ENCODE measurements at regions not wholly inside any gene's neighbourhood (a gene's known extent, or its start where the extent isn't known, plus 50 kb on each side); places are given as distances from the start of the nearest gene placed in this dataset.

DNA sequence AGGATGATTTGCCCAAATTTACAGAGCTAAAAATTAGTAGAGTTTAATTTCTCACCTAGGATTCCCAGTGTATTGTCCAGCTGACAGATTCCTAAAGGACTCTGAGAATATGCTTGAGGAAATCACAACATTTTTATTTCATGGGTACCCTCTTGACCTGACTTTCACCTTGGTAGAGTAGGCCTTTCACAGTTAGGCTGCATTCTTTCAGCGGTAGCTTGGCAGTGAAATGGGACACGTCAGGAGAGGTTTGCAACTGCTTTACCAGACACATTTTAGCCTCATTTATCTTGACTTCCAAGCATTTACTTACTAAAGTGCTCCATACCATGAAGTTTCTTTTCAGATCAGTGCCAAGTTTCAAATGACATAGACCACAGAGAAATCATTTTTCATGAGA is 937.9 kb upstream of the LRRTM1 start:
- CTCF ChIA-PET, result no interaction called here
- ATAC-seq, result no peak
- Mint-ChIP-seq H3K9me3 (ENCODE audit: low read depth) (peaks cover 15% of the 10 kb centered on the region), H3K27ac (no peak overlapping the region), H3K27me3 (no peaks in the 10 kb centered on the region), H3K4me1 (no peaks in the 10 kb centered on the region), H3K36me3 (no peaks in the 10 kb centered on the region), H3K4me3 (no peak overlapping the region)
- no peak for DNase-seq

DNA sequence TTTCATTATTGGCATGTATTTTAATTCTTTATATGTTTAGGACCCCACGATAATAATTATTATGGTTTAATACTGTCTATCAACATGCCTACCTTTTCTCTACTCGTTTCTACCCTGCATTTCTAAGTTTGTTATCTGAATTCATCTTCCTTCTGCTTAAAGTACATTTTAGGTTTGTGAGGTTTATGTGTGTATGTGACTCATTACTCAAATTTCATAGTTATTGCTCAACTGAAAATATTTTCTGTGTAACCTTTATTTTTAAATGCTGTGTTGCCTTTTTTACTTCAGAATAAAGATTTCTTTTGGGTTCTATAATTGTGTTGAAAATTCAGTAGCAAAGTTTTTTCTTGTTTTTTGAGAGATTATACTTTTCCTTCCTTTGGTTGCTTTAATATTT is 933.9 kb upstream of the LRRTM1 start:
- no peaks in the 10 kb centered on the region for H3K36me3 Mint-ChIP-seq
- no peak overlapping the region for H3K27ac Mint-ChIP-seq
- H3K4me1 Mint-ChIP-seq, result no peaks in the 10 kb centered on the region
- peaks cover 8% of the 10 kb centered on the region for H3K9me3 Mint-ChIP-seq (ENCODE audit: low read depth)
- H3K27me3 Mint-ChIP-seq, result no peaks in the 10 kb centered on the region
- CTCF ChIA-PET, result no interaction called here
- DNase-seq (no peak), ATAC-seq (no peak)
- no peak overlapping the region for H3K4me3 Mint-ChIP-seq

DNA sequence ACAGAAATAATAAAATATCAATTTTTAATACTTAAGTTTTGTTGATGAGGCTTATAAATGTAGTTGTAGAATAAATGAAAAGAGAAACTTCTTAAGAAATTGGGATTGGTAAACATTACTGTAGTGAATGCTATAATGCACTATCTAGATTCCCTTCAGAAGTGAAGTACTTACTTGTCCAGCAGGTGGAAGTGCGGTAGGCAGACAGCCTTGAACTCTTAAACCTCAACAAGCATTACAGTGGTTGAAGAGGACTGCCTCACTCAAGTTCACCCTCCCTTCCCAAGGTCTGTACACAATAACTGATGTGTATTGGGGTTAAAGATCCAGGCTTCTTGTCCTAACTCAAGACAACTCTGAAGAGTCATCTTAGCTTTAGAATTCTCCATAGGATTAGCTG is 931.0 kb upstream of the LRRTM1 start:
- no peak for DNase-seq
- Mint-ChIP-seq H3K4me3 (no peak overlapping the region), H3K9me3 (ENCODE audit: low read depth) (peaks cover 11% of the 10 kb centered on the region), H3K27me3 (no peaks in the 10 kb centered on the region), H3K27ac (no peak overlapping the region), H3K4me1 (no peaks in the 10 kb centered on the region), H3K36me3 (no peaks in the 10 kb centered on the region)
- no peak for ATAC-seq
- CTCF ChIA-PET, result no interaction called here

DNA sequence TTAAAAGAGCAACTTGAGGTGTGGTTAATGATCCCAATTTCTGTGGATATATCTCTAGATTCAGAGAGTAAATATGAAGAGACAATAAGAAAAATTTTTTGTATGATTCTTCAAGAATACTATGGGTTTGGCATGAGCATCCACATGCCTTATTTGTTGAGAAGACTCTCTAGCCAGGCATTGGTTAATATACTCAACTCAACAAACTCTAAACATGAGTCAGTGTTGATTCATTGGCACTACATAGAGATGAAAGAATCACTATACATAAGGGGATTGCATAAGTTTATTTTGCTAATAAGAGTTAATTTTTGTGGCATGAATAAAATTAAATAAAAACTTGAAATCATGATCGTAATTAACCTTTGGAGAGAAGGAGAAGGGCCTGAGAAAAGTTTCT is 930.2 kb upstream of the LRRTM1 start:
- Mint-ChIP-seq H3K9me3 (ENCODE audit: low read depth) (peaks cover 11% of the 10 kb centered on the region), H3K36me3 (no peaks in the 10 kb centered on the region), H3K4me3 (no peak overlapping the region), H3K27me3 (no peaks in the 10 kb centered on the region), H3K27ac (no peak overlapping the region), H3K4me1 (no peaks in the 10 kb centered on the region)
- DNase-seq, result no peak
- no peak for ATAC-seq
- CTCF ChIA-PET, result no interaction called here

DNA sequence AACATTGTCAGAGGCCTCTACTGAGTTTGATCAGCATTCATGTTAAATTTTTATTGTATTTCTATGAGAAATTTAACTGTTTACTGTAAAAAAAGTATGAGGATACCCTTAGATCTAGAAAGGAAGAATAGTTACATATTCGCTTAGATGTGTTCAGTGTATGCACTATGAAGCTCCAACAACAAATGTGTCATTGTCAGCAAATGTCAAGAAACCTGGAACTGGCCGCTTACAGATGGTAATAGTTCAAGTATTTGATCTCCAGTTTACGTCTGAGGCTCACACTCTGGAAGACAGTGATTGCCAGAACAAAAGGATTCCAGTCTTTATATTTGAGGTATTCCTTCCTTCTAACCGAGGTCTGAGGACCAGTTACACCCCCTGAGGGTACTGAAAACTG is 921.2 kb upstream of the LRRTM1 start:
- peaks cover 8% of the 10 kb centered on the region for H3K9me3 Mint-ChIP-seq (ENCODE audit: low read depth)
- no peaks in the 10 kb centered on the region for H3K36me3 Mint-ChIP-seq
- no peak overlapping the region for H3K4me3 Mint-ChIP-seq
- H3K27ac Mint-ChIP-seq, result no peak overlapping the region
- CTCF ChIA-PET, result no interaction called here
- no peaks in the 10 kb centered on the region for H3K4me1 Mint-ChIP-seq
- ATAC-seq (no peak), DNase-seq (no peak)
- H3K27me3 Mint-ChIP-seq, result no peaks in the 10 kb centered on the region

DNA sequence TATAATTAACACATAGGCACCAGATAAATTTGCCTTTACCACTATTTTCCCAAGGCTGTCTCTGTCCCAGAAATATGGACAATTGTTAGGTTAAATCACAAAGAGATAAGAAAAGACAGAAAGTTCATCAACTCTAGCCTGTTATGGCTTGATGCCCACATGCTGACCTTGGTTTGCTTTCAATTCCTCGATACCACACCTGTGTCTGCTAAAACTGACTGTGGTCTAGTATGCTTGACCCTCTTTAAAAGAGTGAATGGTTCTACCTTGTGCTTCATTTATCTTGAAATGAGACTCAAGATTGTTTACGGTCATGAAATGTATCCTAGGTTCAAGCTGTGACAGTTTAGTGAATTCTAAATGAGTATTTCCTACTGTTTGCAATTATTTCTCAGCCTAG is 909.0 kb upstream of the LRRTM1 start:
- H3K9me3 Mint-ChIP-seq (ENCODE audit: low read depth), result peaks cover 5% of the 10 kb centered on the region

DNA sequence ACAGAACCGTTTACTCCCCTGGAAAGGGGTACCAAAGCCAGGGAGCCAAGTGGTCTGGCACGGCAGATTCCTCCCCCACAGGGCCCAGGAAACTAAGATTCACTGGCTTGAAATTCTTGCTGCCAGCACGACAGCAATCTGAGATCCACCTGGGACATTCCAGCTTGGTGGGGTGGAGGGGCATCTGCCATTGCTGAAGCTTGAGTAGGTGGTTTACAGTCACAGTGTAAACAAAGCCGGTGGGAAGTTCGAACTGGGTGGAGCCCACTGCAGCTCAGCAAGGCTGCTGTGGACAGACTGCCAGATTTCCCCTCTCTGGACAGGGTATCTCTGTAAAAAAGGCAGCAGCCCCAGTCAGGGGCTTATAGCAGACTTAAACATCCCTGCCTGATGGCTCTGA is 901.7 kb upstream of the LRRTM1 start:
- H3K36me3 Mint-ChIP-seq, result no peaks in the 10 kb centered on the region
- ATAC-seq, result no peak
- no peak for DNase-seq
- peaks cover 17% of the 10 kb centered on the region for H3K9me3 Mint-ChIP-seq (ENCODE audit: low read depth)
- H3K4me3 Mint-ChIP-seq, result no peak overlapping the region
- no peaks in the 10 kb centered on the region for H3K27me3 Mint-ChIP-seq
- H3K27ac Mint-ChIP-seq, result no peak overlapping the region
- CTCF ChIA-PET, result no interaction called here
- no peaks in the 10 kb centered on the region for H3K4me1 Mint-ChIP-seq

More for the DNA sequence above, 909.0 kb upstream of the LRRTM1 start:
- no peak for DNase-seq
- H3K27me3 Mint-ChIP-seq, result no peaks in the 10 kb centered on the region
- H3K4me3 Mint-ChIP-seq, result no peak overlapping the region
- ATAC-seq, result no peak
- CTCF ChIA-PET, result no interaction called here
- no peak overlapping the region for H3K27ac Mint-ChIP-seq
- H3K4me1 Mint-ChIP-seq, result no peaks in the 10 kb centered on the region
- no peaks in the 10 kb centered on the region for H3K36me3 Mint-ChIP-seq

DNA sequence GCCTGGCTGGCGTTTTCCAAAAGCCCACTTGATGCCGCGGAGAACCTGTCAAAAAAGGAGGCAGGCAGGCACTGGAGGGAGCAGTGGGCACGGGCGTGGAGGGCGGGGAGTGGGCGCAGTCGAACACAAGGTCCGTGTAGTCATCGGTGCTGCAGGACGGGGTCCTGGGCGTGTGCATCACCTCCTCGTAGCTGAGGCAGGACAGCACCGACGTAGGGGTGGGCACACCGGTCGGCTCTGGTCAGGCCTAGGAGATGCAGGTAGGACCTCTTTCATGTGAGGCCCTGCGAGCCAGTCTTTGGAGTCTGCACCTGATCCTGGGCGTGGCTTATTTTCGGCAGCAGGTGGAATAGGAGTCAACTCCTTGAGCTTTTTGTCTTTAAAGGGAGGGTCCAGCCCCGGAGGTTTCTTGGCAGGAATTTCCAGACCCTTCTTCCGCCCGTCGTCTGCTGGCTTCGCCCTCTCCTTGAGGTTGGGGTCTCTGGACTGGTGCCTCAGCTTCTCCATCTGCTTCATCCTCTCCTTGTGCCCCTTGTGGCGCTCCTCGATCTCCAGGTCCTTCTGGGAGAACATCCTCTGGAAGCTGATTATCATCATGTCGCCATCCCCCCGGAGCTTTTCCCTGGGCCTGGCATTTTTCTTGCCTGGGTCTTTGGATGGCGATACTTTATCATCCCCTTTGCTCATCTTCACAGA is 892.5 kb upstream of the LRRTM1 start:
- CTCF ChIA-PET, result no interaction called here
- no peak overlapping the region for H3K27ac Mint-ChIP-seq
- ATAC-seq, result no peak
- H3K4me1 Mint-ChIP-seq, result no peaks in the 10 kb centered on the region
- H3K4me3 Mint-ChIP-seq, result no peak overlapping the region
- no peaks in the 10 kb centered on the region for H3K27me3 Mint-ChIP-seq
- no peak for DNase-seq
- no peaks in the 10 kb centered on the region for H3K36me3 Mint-ChIP-seq
- H3K9me3 Mint-ChIP-seq (ENCODE audit: low read depth), result peaks cover 1% of the 10 kb centered on the region

DNA sequence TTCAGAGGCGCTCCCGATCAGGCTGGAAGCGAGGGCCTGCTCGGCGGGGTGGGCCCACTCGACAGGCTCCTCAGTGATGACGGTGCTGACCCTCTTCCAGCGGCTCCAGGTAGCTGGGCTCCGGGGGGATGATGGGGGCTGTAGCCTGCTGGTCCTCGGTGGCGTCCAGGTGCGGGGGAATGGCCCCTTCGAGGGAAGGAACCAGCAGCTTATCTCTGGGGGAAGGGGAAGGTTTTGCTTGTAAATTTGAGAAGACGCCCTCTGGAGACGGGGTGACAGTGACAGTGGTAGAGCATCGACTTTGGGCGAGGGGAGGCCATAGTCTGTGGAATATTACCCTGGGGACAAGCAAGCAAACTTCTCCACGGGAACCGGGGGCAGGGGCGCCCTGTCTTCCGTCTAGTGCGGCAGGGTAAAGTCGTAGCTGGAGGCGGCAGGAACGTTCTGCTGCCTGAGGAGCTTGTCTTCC is 891.9 kb upstream of the LRRTM1 start:
- no peak overlapping the region for H3K27ac Mint-ChIP-seq
- H3K4me1 Mint-ChIP-seq, result no peaks in the 10 kb centered on the region
- ATAC-seq, result no peak
- DNase-seq, result no peak
- CTCF ChIA-PET, result no interaction called here
- no peak overlapping the region for H3K4me3 Mint-ChIP-seq
- H3K36me3 Mint-ChIP-seq, result no peaks in the 10 kb centered on the region
- no peaks in the 10 kb centered on the region for H3K27me3 Mint-ChIP-seq
- H3K9me3 Mint-ChIP-seq (ENCODE audit: low read depth), result peaks cover 2% of the 10 kb centered on the region

DNA sequence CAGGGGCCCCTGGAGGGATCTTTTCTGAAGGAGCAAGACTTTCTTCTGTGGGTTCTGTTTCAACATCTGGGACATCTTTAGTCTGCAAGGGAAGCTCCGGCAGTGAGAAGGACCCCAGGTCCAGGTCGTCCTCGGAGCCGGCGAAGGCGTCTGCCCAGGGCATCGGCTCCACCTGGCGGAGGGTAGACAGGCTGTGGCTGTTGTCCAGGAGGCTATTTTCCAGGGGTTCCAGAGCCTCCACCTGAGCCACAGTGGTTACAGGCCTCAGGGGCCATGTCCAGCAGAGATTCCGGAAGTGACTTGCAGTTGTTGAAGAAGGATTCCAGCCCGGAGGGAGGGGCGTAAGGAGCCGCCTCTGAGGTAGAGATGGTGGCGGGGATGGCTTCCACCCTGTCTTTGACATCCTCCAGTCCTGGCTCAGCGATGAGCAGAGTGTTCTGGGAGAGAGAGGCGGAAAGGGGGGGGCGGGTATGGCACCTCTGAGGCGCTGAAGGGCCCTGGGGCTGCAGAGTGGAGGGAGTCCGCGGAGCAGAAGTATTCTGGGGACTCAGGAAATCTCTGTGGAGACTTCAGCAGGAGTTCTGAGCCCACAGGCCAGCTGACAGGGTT is 891.3 kb upstream of the LRRTM1 start:
- peaks cover 4% of the 10 kb centered on the region for H3K9me3 Mint-ChIP-seq (ENCODE audit: low read depth)
- H3K27me3 Mint-ChIP-seq, result no peaks in the 10 kb centered on the region
- H3K36me3 Mint-ChIP-seq, result no peaks in the 10 kb centered on the region
- DNase-seq, result no peak
- H3K4me3 Mint-ChIP-seq, result no peak overlapping the region
- no peak for ATAC-seq
- H3K4me1 Mint-ChIP-seq, result no peaks in the 10 kb centered on the region
- H3K27ac Mint-ChIP-seq, result no peak overlapping the region
- CTCF ChIA-PET, result no interaction called here

DNA sequence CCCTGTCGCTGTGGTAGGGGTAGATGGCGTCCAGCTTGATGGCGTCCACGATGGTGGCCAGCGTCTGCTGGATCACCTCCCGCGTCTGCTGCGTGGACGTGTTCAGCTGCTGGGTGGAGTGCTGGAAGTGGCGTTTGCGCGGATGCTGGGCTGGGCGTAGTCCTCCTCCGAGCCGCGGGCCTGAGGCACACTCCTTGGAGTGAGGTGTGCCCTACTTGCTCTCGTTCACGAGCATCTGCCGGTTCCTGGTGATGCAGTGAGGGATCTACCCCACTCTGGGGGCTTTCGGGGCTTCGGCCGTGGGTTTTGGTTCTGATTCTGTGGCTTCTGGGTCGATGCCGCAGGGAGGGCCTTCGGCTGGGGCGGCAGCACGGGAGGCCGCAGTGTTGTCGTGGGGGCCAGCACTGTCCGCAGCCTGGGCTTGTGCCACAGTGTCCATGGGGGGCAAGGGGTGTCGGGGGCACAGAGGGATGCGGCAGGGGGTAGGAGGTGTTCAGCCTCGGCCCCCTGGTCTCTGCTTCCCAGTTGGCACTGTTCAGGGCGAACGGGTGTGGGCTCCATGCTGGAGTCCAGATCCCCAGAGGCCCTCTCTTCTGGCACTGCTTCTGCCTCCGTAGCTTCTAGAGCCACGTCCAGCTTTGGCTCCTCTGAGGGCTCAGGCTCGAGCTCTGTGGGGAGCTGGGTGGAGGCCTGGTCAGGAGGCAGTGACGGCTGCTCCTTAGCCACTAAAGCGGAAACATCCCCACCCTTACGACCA is 890.6 kb upstream of the LRRTM1 start:
- no peak for ATAC-seq
- no peak overlapping the region for H3K4me3 Mint-ChIP-seq
- H3K27ac Mint-ChIP-seq, result no peak overlapping the region
- DNase-seq, result no peak
- no peaks in the 10 kb centered on the region for H3K27me3 Mint-ChIP-seq
- H3K9me3 Mint-ChIP-seq (ENCODE audit: low read depth), result peaks cover 7% of the 10 kb centered on the region
- H3K4me1 Mint-ChIP-seq, result no peaks in the 10 kb centered on the region
- H3K36me3 Mint-ChIP-seq, result no peaks in the 10 kb centered on the region
- CTCF ChIA-PET, result no interaction called here

DNA sequence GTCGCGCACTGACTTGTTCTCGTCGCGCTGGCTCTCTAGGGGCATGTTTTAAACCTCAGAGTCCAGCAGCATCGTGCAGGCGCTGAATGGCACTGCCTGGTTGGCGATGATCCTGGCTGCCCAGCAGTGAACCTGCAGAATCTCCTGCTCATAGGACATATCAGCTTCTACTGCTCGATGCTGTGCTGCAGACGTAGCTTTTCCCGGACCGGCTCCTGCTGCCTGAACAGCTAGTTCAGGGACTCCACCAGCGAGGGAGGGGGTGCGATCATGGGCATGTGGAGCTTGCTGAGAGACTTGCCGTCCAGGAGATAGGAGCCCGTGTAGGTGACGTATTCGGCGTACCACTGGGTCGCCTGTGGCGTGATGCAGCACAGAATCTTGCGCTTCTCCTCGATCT is 890.0 kb upstream of the LRRTM1 start:
- Mint-ChIP-seq H3K36me3 (no peaks in the 10 kb centered on the region), H3K4me3 (no peak overlapping the region), H3K27me3 (no peaks in the 10 kb centered on the region), H3K27ac (no peak overlapping the region), H3K4me1 (no peaks in the 10 kb centered on the region), H3K9me3 (ENCODE audit: low read depth) (peaks cover 7% of the 10 kb centered on the region)
- CTCF ChIA-PET, result no interaction called here
- ATAC-seq (no peak), DNase-seq (no peak)

DNA sequence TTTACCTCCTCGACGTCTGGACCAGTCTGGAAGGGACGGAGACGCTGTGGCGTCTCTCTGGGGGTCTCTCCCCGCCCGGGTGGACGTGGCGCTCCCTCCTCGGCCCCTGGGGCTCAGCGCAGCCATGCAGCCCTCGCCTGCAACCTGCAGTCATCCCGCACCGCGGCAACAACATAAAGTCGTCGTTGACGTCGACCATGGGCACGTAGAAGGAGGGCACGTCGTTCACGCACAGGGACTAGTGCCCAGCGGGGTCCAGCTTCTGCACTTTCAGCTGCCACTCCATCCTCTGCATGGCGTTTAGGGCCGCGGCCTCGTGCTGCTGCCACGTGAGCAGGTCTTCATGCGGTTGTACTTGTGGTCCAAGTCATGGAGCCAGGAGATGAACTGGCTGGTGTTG is 889.6 kb upstream of the LRRTM1 start:
- Mint-ChIP-seq H3K9me3 (ENCODE audit: low read depth) (peaks cover 7% of the 10 kb centered on the region), H3K27ac (no peak overlapping the region), H3K4me3 (no peak overlapping the region), H3K36me3 (no peaks in the 10 kb centered on the region), H3K4me1 (no peaks in the 10 kb centered on the region), H3K27me3 (no peaks in the 10 kb centered on the region)
- ATAC-seq (no peak), DNase-seq (no peak)
- CTCF ChIA-PET, result no interaction called here

DNA sequence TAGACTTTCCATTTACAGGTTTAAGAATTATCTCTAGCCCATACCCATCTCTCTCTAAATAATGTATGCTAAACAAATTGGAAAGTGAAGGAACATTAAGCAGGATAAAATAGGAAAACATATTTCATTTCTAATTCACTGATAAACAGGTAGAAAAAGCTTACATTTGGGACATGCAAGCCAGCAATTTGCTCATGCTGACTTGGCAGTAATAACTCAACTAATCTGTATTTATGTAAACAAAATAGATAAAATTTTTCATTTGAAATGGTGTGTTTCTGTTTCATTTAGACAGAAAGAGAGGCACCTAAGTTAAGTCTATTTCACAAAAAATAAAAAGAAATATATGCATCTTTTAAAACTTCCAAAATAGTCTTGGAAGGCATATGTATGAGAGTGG is 877.3 kb upstream of the LRRTM1 start:
- ATAC-seq (no peak), DNase-seq (no peak)
- no peaks in the 10 kb centered on the region for H3K36me3 Mint-ChIP-seq
- peaks cover 6% of the 10 kb centered on the region for H3K9me3 Mint-ChIP-seq (ENCODE audit: low read depth)
- H3K4me3 Mint-ChIP-seq, result no peak overlapping the region
- H3K4me1 Mint-ChIP-seq, result no peaks in the 10 kb centered on the region
- CTCF ChIA-PET, result no interaction called here
- H3K27ac Mint-ChIP-seq, result no peak overlapping the region
- H3K27me3 Mint-ChIP-seq, result no peaks in the 10 kb centered on the region

Measured in activated CD8-positive, alpha-beta memory T cell treated with anti-CD3 and anti-CD28 coated beads, Interleukin-2, amount 10 ng/mL, durations not matched to agents 7 days and 5 days (primary cell).